HG03159 (cell line): ENCODE measurements at regions not wholly inside any gene's neighbourhood (a gene's known extent, or its start where the extent isn't known, plus 50 kb on each side); places are given as distances from the start of the nearest gene placed in this dataset.

Source experiments
- ATAC-seq: cut with Tn5 transposase; IDR thresholded peaks from one replicate; pipeline ENCODE4 v1.9.1; 2021; ENCODE audit warnings: mild to moderate bottlenecking, moderate library complexity; ENCODE audit not compliant: unreplicated experiment

- ATAC-seq, result peak; percentile 74
Observed at GRCh38 chr5:100479079-100479688, 56.0 kb upstream of the FAM174A start.

- no peak for ATAC-seq
Observed at GRCh38 chr5:100472091-100472490, 63.1 kb upstream of the FAM174A start.

GRCh38 chr5:100469767-100470166 lies 65.4 kb upstream of the FAM174A start:
- peak; percentile 97 for ATAC-seq

- no peak for ATAC-seq
Observed at GRCh38 chr5:100464418-100464817, 70.8 kb upstream of the FAM174A start.

- no peak for ATAC-seq
Observed at GRCh38 chr5:100456615-100457014, 78.6 kb upstream of the FAM174A start.

GRCh38 chr5:100452126-100452525 lies 83.0 kb upstream of the FAM174A start:
- ATAC-seq, result no peak

- ATAC-seq, result no peak
Observed at GRCh38 chr5:100448111-100448528, 87.1 kb upstream of the FAM174A start.

GRCh38 chr5:100446879-100447430 lies 88.2 kb upstream of the FAM174A start:
- ATAC-seq, result no peak

GRCh38 chr5:100444961-100445360 lies 90.2 kb upstream of the FAM174A start:
- no peak for ATAC-seq

GRCh38 chr5:100434815-100435214 lies 100.4 kb upstream of the FAM174A start:
- ATAC-seq, result no peak

GRCh38 chr5:100432741-100433140 lies 102.4 kb upstream of the FAM174A start:
- no peak for ATAC-seq

- no peak for ATAC-seq
Observed at GRCh38 chr5:100430268-100431195, 104.6 kb upstream of the FAM174A start.

- ATAC-seq, result no peak
Observed at GRCh38 chr5:100424787-100425186, 110.4 kb upstream of the FAM174A start.

GRCh38 chr5:100424017-100424416 lies 111.2 kb upstream of the FAM174A start:
- ATAC-seq, result no peak

- no peak for ATAC-seq
Observed at GRCh38 chr5:100423330-100423729, 111.8 kb upstream of the FAM174A start.

- ATAC-seq, result no peak
Observed at GRCh38 chr5:100421360-100421759, 113.8 kb upstream of the FAM174A start.

GRCh38 chr5:100418231-100418630 lies 116.9 kb upstream of the FAM174A start:
- no peak for ATAC-seq

- ATAC-seq, result no peak
Observed at GRCh38 chr5:100409660-100410151, 125.5 kb upstream of the FAM174A start.

GRCh38 chr5:100407053-100407452 lies 128.1 kb upstream of the FAM174A start:
- no peak for ATAC-seq

GRCh38 chr5:100406640-100407039 lies 128.5 kb upstream of the FAM174A start:
- no peak for ATAC-seq

GRCh38 chr5:100402071-100402470 lies 133.1 kb upstream of the FAM174A start:
- no peak for ATAC-seq

- no peak for ATAC-seq
Observed at GRCh38 chr5:100401149-100401548, 134.0 kb upstream of the FAM174A start.
